22Rv1 (cell line): ENCODE measurements at regions not wholly inside any gene's neighbourhood (a gene's known extent, or its start where the extent isn't known, plus 50 kb on each side); places are given as distances from the start of the nearest gene placed in this dataset.

Source experiments
- CTCF ChIP-seq: fragments of 450-650 bp; IDR thresholded peaks from 2 replicates; pipeline ENCODE4 v1.5.1; 2017; ENCODE audit warnings: mild to moderate bottlenecking
- ZFX ChIP-seq: fragments of 450-650 bp; IDR thresholded peaks from 2 replicates; pipeline ENCODE4 v1.6.1; 2017; ENCODE audit warnings: antibody characterized with exemption, borderline replicate concordance

GRCh38 chr2:21306235-21306634 is 182.5 kb downstream of the TDRD15 start:
- TF ChIP-seq CTCF (no peak), ZFX (no peak)
